NT2/D1 (cell line): ENCODE measurements at regions not wholly inside any gene's neighbourhood (a gene's known extent, or its start where the extent isn't known, plus 50 kb on each side); places are given as distances from the start of the nearest gene placed in this dataset.

Source experiments
- YY1 ChIP-seq: IDR thresholded peaks from 2 replicates; pipeline ENCODE4 v1.6.1; 2011; ENCODE audit not compliant: insufficient read length, insufficient read depth
- ZNF274 ChIP-seq: IDR thresholded peaks from 2 replicates; pipeline ENCODE4 v1.6.1; 2011; ENCODE audit warnings: mild to moderate bottlenecking, low read depth, low read length

- TF ChIP-seq YY1 (no peak), ZNF274 (no peak)
Observed at GRCh38 chr6:126422912-126423311, 83.0 kb downstream of the CENPW start.
